ENCODE measurements at regions not wholly inside any gene's neighbourhood (a gene's known extent, or its start where the extent isn't known, plus 50 kb on each side); places are given as distances from the start of the nearest gene placed in this dataset.

- DNase-seq, result no peak
Measured at GRCh38 chr2:114156366-114157056, 266.6 kb downstream of the ACTR3 start.

GRCh38 chr2:114157057-114157385 lies 267.1 kb downstream of the ACTR3 start:
- DNase-seq, result no peak

GRCh38 chr2:114160263-114160981 lies 270.5 kb downstream of the ACTR3 start:
- no peak for DNase-seq

- no peak for DNase-seq
Measured at GRCh38 chr2:114161371-114161770, 271.5 kb downstream of the ACTR3 start.

GRCh38 chr2:114167799-114168198 lies 274.6 kb upstream of the DPP10 start:
- DNase-seq, result no peak

- no peak for DNase-seq
Measured at GRCh38 chr2:114170070-114170469, 272.4 kb upstream of the DPP10 start.

- DNase-seq, result no peak
Measured at GRCh38 chr2:114175507-114175906, 266.9 kb upstream of the DPP10 start.

- DNase-seq, result no peak
Measured at GRCh38 chr2:114185501-114185900, 256.9 kb upstream of the DPP10 start.

- peak; percentile 31 for DNase-seq
Measured at GRCh38 chr2:114192362-114192761, 250.1 kb upstream of the DPP10 start.

GRCh38 chr2:114201781-114202180 lies 240.7 kb upstream of the DPP10 start:
- peak; percentile 1 for DNase-seq

GRCh38 chr2:114203679-114204078 lies 238.8 kb upstream of the DPP10 start:
- no peak for DNase-seq

GRCh38 chr2:114213808-114214207 lies 228.6 kb upstream of the DPP10 start:
- DNase-seq, result no peak

GRCh38 chr2:114218383-114218782 lies 224.1 kb upstream of the DPP10 start:
- no peak for DNase-seq

GRCh38 chr2:114219456-114219855 lies 223.0 kb upstream of the DPP10 start:
- DNase-seq, result no peak

GRCh38 chr2:114222344-114222743 lies 220.1 kb upstream of the DPP10 start:
- DNase-seq, result no peak

GRCh38 chr2:114231921-114232320 lies 210.5 kb upstream of the DPP10 start:
- no peak for DNase-seq

- no peak for DNase-seq
Measured at GRCh38 chr2:114237331-114237730, 205.1 kb upstream of the DPP10 start.

GRCh38 chr2:114238910-114239559 lies 203.4 kb upstream of the DPP10 start:
- DNase-seq, result no peak

- DNase-seq, result no peak
Measured at GRCh38 chr2:114248648-114249047, 193.8 kb upstream of the DPP10 start.

GRCh38 chr2:114252713-114253112 lies 189.7 kb upstream of the DPP10 start:
- no peak for DNase-seq

GRCh38 chr2:114254875-114255274 lies 187.6 kb upstream of the DPP10 start:
- DNase-seq, result no peak

- DNase-seq, result no peak
Measured at GRCh38 chr2:114259389-114259788, 183.1 kb upstream of the DPP10 start.

GRCh38 chr2:114261366-114261765 lies 181.1 kb upstream of the DPP10 start:
- DNase-seq, result no peak

- no peak for DNase-seq
Measured at GRCh38 chr2:114265261-114265660, 177.2 kb upstream of the DPP10 start.
